Activated CD4-positive, alpha-beta T cell treated with anti-CD3 and anti-CD28 coated beads, Interleukin-2, amount 10 ng/mL, durations not matched to agents 7 days and 5 days (primary cell): ENCODE measurements at regions not wholly inside any gene's neighbourhood (a gene's known extent, or its start where the extent isn't known, plus 50 kb on each side); places are given as distances from the start of the nearest gene placed in this dataset.

Experiments
- CTCF ChIA-PET: fragments of 350-600 bp; sonication (Branson Sonifier 250); formaldehyde crosslinking; loops from one replicate; lab custom pipeline; 2021; ENCODE audit warnings: antibody characterized with exemption; lab: Charles Lee
- POLR2A ChIA-PET: fragments of 350-600 bp; sonication (Branson Sonifier 250); formaldehyde crosslinking; loops from one replicate; lab custom pipeline; 2021; ENCODE audit warnings: antibody characterized with exemption; lab: Charles Lee
- DNase-seq: peaks from one replicate; pipeline ENCODE4 v3.0.0-alpha.2; 2020
- H3K27ac Mint-ChIP-seq: one replicate; pipeline ENCODE4 v1.8.0; 2021; ENCODE audit warnings: mild to moderate bottlenecking, moderate library complexity, mixed read lengths
- H3K27me3 Mint-ChIP-seq: one replicate; pipeline ENCODE4 v1.8.0; 2021; ENCODE audit warnings: mixed read lengths
- H3K36me3 Mint-ChIP-seq: one replicate; pipeline ENCODE4 v1.8.0; 2021; ENCODE audit warnings: low read depth, mixed read lengths
- H3K4me1 Mint-ChIP-seq: one replicate; pipeline ENCODE4 v1.8.0; 2021; ENCODE audit warnings: mixed read lengths
- H3K4me3 Mint-ChIP-seq: one replicate; pipeline ENCODE4 v1.8.0; 2021; ENCODE audit warnings: mild to moderate bottlenecking, moderate library complexity, mixed read lengths
- H3K9me3 Mint-ChIP-seq: one replicate; pipeline ENCODE4 v1.8.0; 2021; ENCODE audit warnings: mixed read lengths

DNA sequence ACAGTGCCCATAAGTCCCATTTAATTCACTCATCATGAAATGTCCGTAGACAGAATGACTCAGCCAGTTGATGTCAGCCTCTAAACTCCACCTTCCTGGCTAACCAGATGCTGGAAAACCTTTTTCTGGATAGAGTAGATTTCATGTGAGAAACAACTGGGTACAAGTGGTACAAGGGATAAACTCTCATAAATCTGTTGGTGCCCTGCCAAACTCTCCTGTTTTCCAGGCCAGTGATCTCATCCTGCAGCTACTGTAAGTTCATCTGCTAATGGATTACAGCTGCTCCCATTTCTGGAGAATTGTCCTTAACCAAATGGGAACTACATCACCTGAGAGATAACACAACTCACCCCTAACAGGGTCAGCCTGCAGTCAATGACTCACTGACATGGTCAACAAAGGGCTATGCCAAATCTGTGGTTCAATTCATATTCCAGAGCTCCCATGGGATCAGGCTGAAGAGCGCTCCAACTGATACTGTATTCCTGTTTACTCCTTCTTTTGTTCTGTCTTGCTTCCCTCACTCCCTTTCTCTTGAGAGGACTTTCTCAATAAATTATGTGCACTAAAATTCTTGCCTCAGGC, 210.1 kb upstream of the HDDC2 start:
- Mint-ChIP-seq H3K4me1 (no peaks in the 10 kb centered on the region), H3K27me3 (peaks cover 10% of the 10 kb centered on the region), H3K4me3 (no peak overlapping the region), H3K27ac (no peak overlapping the region), H3K36me3 (no peaks in the 10 kb centered on the region), H3K9me3 (no peaks in the 10 kb centered on the region)
- CTCF ChIA-PET, result no interaction called here
- POLR2A ChIA-PET, result no interaction called here
- no peak for DNase-seq

DNA sequence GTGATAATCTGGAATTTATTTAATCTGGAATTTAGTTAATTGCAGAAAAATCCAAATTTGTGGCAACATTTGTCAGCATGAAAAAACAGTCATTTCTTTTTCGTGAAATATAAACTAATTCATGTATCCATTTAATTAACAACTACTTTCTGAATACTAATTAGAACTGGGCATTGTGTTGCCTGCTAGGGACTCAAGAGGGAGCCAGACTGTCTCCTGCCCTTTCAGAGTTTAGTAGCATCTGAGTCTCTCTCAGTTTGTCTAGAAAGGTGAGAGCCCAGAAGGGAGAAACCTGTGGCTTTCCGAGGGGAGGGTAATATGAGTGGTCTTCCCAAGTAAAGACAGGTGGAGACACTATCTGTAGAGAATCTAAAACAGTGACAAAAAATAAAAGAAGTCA, 210.9 kb upstream of the HDDC2 start:
- Mint-ChIP-seq H3K27ac (no peak overlapping the region), H3K27me3 (peaks cover 10% of the 10 kb centered on the region), H3K36me3 (no peaks in the 10 kb centered on the region), H3K9me3 (no peaks in the 10 kb centered on the region), H3K4me3 (no peak overlapping the region), H3K4me1 (no peaks in the 10 kb centered on the region)
- CTCF ChIA-PET, result no interaction called here
- no peak for DNase-seq
- POLR2A ChIA-PET, result no interaction called here

DNA sequence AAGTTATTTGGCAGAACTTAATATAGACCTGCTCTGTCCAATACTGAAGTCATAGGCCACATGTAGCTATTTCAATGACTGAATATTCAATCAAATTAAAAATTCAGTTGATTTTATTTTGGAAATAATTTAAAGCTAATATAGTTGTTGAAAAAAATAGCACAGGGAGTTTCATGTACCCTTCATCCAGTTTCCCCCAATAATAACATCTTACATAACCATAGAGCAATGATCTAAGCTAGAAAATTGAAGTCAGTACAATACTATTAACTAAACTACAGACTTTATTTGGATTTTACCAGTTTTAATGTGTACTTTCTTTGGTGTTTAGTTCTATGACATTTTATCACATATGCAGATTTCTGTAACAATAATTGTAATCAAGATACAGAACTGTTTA, 212.2 kb upstream of the HDDC2 start:
- no peak for DNase-seq
- no peaks in the 10 kb centered on the region for H3K36me3 Mint-ChIP-seq
- H3K9me3 Mint-ChIP-seq, result no peaks in the 10 kb centered on the region
- ChIA-PET CTCF (interaction anchor here (1.3 kb wide), 1 partner anchor 10 kb away, joined by 3 read pairs; no protein-coding TSS in a partner anchor), POLR2A (no interaction called here)
- no peak overlapping the region for H3K4me3 Mint-ChIP-seq
- H3K27me3 Mint-ChIP-seq, result peaks cover 8% of the 10 kb centered on the region
- no peak overlapping the region for H3K27ac Mint-ChIP-seq
- H3K4me1 Mint-ChIP-seq, result no peaks in the 10 kb centered on the region

DNA sequence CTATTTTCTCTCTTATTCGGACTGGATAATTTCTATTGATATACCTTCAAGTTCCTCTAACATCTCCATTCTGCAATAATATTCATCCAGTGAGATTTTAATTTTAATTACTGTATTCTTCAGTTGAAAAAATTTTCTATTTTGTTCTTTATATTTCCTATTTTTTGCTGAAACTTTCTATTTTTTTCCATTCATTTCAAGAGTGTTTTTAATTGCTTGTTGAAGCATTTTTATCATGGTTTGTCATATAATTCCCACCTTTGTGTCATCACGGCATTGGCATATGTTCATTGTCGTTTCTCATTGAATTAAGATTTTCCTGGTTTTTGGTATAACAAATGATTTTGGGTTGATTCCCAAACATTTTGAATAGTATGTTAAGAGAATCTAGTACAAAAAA, 214.9 kb upstream of the HDDC2 start:
- Mint-ChIP-seq H3K9me3 (no peaks in the 10 kb centered on the region), H3K27ac (no peak overlapping the region), H3K4me3 (no peak overlapping the region), H3K36me3 (no peaks in the 10 kb centered on the region), H3K4me1 (no peaks in the 10 kb centered on the region), H3K27me3 (peaks cover 2% of the 10 kb centered on the region)
- ChIA-PET POLR2A (no interaction called here), CTCF (no interaction called here)
- DNase-seq, result no peak

DNA sequence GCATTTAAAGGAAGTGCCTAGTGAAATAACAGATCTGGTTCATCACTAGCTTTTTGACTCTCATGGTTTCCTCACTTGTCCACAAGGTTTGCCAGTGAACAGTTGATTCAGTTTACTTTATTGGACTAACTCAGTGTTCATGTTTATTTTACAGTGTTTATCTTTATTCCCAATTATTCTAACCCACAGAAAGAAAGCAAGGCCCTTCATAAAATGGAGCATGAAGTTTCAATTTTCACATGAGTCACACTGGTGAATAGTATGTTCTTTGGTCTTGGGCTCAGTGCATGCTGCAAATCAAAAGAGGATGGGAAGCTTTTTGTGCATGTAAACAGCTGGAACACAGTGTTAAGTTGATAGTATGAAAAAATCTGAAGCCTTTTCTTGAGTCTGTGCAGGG, 217.6 kb upstream of the HDDC2 start:
- Mint-ChIP-seq H3K9me3 (no peaks in the 10 kb centered on the region), H3K27ac (no peak overlapping the region), H3K4me1 (no peaks in the 10 kb centered on the region), H3K27me3 (no peaks in the 10 kb centered on the region), H3K4me3 (no peak overlapping the region), H3K36me3 (no peaks in the 10 kb centered on the region)
- no peak for DNase-seq
- POLR2A ChIA-PET, result no interaction called here
- CTCF ChIA-PET, result no interaction called here

DNA sequence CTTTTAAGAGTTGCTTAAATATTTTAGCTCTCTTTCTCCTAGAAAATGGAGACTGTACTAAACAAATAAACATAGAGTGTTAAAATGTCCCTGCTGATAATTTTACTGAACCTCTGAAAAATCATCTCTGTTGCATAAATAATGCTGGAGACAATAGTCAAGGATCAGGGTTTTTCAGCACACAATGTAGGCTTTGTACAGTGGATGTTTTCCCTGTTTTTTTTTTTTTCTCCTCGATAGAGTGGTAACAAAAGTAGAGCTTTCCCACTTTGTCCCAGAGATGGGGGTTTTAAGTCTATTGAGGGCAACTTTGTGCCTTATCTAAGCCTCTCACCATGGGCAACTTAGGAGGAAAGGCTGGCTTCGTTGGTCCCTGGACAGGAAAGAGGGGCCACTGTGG, 222.6 kb upstream of the HDDC2 start:
- Mint-ChIP-seq H3K27ac (no peak overlapping the region), H3K9me3 (no peaks in the 10 kb centered on the region), H3K36me3 (no peaks in the 10 kb centered on the region), H3K27me3 (peaks cover 14% of the 10 kb centered on the region), H3K4me1 (no peaks in the 10 kb centered on the region), H3K4me3 (no peak overlapping the region)
- CTCF ChIA-PET, result interaction anchor here (1.2 kb wide), 1 partner anchor 11 kb away, joined by 3 read pairs; no protein-coding TSS in a partner anchor
- no peak for DNase-seq
- POLR2A ChIA-PET, result no interaction called here

DNA sequence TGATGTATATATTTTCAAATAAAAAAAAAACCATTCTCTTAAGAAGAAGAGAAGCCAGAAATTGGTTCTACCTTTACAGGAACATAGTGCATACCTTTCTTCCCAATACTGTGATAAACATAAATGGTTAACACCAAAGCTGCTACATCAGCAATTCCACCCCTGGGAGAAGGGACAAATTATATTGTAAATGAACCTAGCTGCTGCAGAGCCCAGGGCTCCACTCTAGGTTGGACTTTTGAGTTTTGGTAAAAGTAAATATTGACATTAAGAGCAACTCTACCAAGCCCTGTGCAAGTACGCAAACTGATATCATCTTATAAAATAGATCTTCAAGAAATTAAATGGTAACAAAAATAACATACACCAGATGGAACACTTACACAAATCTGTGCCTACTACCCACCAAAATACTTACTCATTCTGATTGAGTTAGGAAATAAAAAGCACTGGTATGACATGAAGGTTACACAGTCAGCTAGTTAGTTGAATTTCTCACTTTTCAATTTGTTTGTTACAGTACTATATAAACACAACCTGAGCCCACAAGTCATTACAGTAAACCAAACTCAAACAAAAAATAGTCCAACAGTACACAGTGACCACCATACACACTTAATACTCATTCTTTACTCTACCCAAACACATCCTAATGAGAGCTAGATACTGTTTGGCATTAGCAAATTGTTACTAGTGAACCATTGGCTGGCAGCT, 223.3 kb upstream of the HEY2 start:
- peaks cover 20% of the 10 kb centered on the region for H3K27me3 Mint-ChIP-seq
- H3K36me3 Mint-ChIP-seq, result no peaks in the 10 kb centered on the region
- H3K4me1 Mint-ChIP-seq, result no peaks in the 10 kb centered on the region
- no peaks in the 10 kb centered on the region for H3K9me3 Mint-ChIP-seq
- H3K4me3 Mint-ChIP-seq, result no peak overlapping the region
- ChIA-PET CTCF (no interaction called here), POLR2A (no interaction called here)
- no peak for DNase-seq
- no peak overlapping the region for H3K27ac Mint-ChIP-seq

DNA sequence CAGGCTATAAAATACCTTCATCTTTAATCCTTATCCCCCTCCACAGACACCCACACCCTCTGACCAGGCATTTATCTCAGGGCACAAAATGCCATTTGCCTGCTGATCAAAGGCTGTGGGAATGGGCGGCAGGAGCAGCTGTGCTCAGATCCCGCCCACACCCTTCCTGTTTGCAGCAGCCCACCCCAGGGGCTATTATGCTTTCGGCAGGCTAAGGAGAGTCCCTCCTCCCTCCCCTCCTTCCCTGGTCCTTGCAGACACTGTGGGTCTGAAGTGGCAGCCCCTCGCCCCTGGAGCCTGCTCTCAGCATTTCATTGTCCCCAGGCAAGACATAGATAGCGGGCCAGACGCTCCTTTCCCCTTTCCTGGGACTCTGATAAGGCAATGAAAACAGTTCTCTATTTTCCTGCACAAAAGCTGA, 220.8 kb upstream of the HEY2 start:
- Mint-ChIP-seq H3K27ac (no peak overlapping the region), H3K9me3 (no peaks in the 10 kb centered on the region), H3K4me3 (no peak overlapping the region), H3K27me3 (peaks cover 32% of the 10 kb centered on the region), H3K36me3 (no peaks in the 10 kb centered on the region), H3K4me1 (no peaks in the 10 kb centered on the region)
- POLR2A ChIA-PET, result no interaction called here
- CTCF ChIA-PET, result no interaction called here
- no peak for DNase-seq

DNA sequence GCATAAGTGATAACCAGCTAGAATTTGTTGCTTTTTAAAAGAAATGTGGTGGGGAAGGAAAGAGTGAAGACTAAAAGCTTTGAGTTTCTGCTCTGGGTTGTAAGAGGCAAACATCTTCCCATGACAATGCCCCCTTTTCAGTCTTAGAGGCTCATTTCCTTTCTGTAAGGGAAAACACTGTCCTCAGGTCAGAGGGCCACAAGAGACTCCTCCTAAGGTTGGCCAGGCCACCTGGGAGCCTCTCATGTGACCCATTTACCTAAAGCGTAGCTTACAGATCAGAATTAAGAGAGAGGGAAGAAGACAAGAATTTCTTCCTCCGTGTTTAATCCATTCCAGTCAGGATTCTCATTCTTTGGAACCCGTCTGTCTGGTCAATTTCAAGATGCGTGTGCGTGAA, 220.4 kb upstream of the HEY2 start:
- H3K4me1 Mint-ChIP-seq, result peaks cover under 1% of the 10 kb centered on the region
- ChIA-PET POLR2A (no interaction called here), CTCF (no interaction called here)
- H3K9me3 Mint-ChIP-seq, result no peaks in the 10 kb centered on the region
- DNase-seq, result no peak
- H3K36me3 Mint-ChIP-seq, result no peaks in the 10 kb centered on the region
- no peak overlapping the region for H3K4me3 Mint-ChIP-seq
- peaks cover 34% of the 10 kb centered on the region for H3K27me3 Mint-ChIP-seq
- H3K27ac Mint-ChIP-seq, result no peak overlapping the region

DNA sequence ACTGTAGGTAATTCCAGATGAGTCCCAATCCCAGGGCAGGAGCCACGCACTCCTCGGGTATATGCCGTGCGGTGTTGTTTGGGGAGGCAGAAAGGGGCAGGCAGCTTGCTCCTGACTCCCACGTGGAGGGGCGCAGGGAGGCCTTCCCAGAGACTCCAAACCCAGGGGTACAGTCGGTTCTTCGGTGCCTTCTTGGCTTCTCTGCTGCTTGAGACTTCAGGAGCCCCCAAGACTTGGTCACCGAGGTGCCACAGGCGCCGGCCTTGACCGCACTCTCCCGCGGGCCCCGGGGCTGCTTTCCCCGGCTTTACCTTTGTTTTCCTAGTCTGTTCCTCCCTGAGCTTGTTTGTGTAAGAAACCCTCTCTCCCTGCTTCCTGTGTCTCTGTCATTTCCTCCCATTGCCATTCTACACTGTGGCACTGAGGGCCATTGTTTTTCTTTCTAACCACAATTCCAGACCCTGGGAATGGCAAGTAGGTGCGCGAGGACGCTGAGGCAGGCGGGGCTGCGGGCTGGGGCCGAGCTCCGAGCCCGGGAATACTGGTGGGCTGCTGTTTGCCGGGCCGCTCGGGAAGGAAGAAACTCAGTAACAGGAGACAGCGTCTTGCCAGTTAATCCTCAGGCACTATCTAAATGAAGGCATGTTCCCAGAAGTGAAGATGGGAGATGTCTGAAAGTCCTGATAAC, 215.6 kb upstream of the HEY2 start:
- no peaks in the 10 kb centered on the region for H3K9me3 Mint-ChIP-seq
- CTCF ChIA-PET, result no interaction called here
- H3K27ac Mint-ChIP-seq, result no peak overlapping the region
- POLR2A ChIA-PET, result no interaction called here
- no peak overlapping the region for H3K4me3 Mint-ChIP-seq
- no peaks in the 10 kb centered on the region for H3K36me3 Mint-ChIP-seq
- H3K27me3 Mint-ChIP-seq, result peaks cover 42% of the 10 kb centered on the region
- no peak for DNase-seq
- H3K4me1 Mint-ChIP-seq, result peaks cover 1% of the 10 kb centered on the region

DNA sequence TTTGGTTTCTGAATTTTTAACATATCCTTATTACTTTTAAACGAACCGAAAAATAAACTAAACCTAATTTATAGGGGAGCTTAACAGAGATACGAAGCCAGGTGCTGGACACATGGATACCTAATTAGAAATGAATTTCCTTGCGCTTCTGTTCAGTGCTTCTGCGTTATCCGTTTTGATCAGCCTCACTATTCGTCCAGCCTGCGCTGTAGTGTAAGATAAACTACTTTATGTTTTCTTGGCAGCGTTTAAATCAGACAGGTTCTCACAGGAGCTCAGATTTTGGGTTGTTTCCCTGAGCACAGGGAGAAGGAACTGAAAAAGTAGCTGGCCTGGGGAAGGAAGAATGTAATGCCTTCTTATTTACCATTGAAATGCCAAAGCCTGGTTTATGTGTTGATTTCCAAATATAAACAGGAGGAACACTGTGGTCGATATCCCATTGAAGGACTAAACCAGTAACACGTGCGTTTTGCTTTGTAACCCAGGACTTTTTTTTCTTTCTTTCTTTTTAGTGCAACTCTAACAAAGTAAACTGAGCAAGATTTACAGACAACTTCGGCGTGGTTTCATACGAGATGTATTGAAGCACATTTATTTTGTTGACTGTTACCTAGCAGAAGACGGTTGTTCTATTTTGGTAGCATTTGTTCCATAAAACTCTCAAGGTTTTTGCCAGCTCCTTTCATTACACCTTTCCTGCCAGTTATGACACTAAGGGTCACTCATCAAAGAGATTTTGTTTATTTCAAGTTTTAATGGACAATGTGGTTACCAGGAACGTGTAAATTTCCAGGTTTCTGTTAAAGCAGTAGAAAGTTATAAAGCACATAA, 214.8 kb upstream of the HEY2 start:
- Mint-ChIP-seq H3K27me3 (peaks cover 41% of the 10 kb centered on the region), H3K4me3 (no peak overlapping the region), H3K9me3 (no peaks in the 10 kb centered on the region), H3K27ac (no peak overlapping the region), H3K36me3 (no peaks in the 10 kb centered on the region), H3K4me1 (peaks cover 1% of the 10 kb centered on the region)
- POLR2A ChIA-PET, result no interaction called here
- no peak for DNase-seq
- CTCF ChIA-PET, result no interaction called here

DNA sequence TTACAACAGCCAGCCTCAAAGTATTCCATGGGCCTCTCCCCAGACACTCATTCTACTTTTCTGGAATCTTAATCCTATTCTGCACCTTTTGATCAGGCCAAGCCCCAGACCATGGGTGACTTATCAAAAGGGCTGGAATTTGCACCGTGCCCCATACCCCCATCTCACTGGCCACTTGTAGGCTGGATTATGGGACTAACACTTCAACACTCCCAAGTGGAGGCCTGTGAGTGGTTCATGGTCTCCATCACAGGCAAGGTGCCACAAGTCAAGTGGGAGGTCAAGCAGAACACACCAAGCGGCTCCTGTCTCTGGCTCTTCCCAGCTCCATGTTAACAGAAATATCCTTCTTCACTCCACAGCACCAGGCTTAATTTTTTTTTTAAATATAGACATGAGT, 212.3 kb upstream of the HEY2 start:
- ChIA-PET CTCF (no interaction called here), POLR2A (no interaction called here)
- Mint-ChIP-seq H3K27me3 (peaks cover 33% of the 10 kb centered on the region), H3K4me3 (no peak overlapping the region), H3K4me1 (peaks cover 1% of the 10 kb centered on the region), H3K27ac (no peak overlapping the region), H3K36me3 (no peaks in the 10 kb centered on the region), H3K9me3 (no peaks in the 10 kb centered on the region)
- DNase-seq, result no peak

DNA sequence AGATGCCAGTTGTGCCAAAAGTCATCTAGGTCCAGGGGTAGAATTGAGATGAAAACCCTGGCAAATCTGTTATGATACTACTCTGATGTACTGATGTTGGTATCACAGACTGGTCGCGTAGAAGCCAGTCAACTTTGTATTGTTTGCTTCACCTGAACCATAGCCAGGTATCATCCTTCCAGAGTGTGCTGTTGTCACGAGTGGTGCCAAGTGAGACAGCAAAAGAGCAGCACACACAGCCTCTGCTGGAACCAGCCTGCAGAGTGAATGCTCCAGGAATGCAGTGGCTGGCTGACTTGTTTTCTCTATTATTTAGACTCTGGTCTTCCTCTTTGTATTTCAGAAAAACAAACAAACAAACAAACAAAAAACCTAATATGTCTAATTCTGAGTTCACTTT, 209.5 kb upstream of the HEY2 start:
- Mint-ChIP-seq H3K4me1 (no peaks in the 10 kb centered on the region), H3K4me3 (no peak overlapping the region), H3K27me3 (peaks cover 14% of the 10 kb centered on the region), H3K27ac (no peak overlapping the region), H3K36me3 (no peaks in the 10 kb centered on the region), H3K9me3 (no peaks in the 10 kb centered on the region)
- ChIA-PET POLR2A (no interaction called here), CTCF (no interaction called here)
- DNase-seq, result no peak
